HG02852 (cell line): ENCODE measurements at regions not wholly inside any gene's neighbourhood (a gene's known extent, or its start where the extent isn't known, plus 50 kb on each side); places are given as distances from the start of the nearest gene placed in this dataset.

ENCODE experiments used
- ATAC-seq: cut with Tn5 transposase; IDR thresholded peaks from one replicate; pipeline ENCODE4 v1.9.1; 2021; ENCODE audit warnings: mild to moderate bottlenecking, moderate library complexity; ENCODE audit not compliant: unreplicated experiment

DNA sequence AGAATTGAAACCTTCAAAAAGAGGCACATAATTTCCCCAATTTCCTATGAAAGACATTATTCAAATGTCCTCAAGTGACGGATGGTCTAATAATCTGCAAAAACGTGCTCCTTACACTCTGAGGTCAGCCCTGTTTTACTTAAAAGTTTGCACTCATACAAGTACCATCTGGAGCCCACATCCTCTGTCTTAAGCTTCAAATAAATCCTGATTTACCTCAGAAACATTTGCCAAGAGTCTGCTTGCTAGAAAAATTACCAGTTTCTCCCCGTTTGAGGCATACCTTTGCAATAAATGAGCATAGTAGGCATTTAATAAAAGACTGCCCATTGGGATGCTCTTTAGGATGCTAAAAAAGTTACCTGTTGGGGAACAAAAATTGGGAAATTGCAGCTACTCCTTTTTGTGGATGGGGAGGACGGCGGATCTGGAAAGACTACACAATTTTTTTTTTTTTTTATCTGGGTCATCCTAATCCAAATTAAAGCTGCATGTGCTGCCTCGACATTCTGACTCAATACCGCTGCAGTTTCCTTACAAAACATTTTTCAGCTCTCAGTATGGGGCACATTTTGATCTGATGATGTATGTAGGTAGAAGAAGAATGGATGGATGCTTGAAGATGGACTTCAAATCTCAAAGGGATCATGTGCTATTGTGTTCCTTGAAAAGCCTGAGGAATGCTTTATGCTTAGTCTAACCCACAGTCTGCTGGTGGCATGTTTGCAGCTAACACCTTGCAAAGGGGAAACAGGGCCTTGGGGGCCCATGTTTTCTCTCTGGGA is 233.7 kb upstream of the ADAMTS9 start:
- ATAC-seq = no peak

DNA sequence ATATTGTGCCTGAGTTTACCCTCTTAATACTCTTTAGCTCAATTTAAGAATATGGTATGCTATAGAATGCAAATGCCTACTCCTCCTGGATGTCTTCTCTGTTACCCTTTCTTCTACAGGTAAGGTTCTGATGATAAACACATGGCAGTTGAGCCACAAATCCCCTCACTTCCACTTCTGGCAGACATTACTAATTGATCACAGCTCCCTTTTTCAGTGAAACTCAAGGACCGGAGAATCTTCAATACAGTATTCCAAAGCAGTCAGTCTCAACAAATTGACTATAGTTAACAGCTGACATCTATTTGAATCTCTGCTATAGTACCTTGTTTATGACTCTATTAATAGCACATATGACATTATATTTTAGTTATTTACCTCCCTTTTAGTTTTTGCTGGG is 232.1 kb upstream of the ADAMTS9 start:
- no peak for ATAC-seq

DNA sequence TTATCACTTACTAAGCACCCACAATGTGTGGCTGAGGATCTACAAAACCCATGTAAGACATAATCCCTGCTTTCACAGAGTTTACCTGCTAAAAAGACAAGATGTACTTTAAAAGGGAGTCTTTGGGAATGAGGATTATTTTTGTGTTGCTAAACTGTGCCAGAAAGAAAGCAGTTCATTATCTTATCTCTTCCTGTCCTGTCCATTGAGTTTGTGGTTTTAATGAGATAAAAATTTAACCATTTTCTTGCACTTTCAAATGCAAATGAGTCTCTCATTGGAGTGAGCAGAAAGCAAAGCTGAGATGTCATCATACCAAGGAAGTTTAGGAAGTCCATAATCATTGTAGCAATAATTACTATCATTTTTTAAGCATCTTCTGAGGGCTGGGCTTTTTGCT is 231.2 kb upstream of the ADAMTS9 start:
- ATAC-seq = no peak

DNA sequence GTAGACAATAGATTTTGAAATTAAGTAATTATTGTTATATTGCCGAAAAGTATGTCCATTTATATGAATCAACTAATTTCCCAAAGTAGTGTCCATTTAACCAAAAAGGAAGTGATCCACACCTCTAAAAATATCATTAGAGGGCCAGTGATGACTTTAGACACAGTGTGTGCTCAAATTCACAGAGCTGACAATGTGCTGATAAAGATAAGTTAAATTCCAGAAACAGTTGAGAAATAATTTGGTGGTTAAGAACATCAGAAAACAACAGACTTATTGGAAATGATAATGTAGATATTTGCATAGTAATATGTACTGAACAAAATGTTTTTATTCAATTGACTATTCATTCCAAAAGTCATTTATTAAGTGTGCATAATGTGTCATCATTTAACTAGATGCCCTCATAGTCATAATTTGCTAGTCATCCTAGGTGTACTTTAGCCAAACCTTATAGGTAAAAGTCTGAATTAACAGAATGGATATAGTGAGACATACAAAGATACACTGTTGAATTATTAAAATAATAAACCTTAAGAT is 230.2 kb upstream of the ADAMTS9 start:
- no peak for ATAC-seq

DNA sequence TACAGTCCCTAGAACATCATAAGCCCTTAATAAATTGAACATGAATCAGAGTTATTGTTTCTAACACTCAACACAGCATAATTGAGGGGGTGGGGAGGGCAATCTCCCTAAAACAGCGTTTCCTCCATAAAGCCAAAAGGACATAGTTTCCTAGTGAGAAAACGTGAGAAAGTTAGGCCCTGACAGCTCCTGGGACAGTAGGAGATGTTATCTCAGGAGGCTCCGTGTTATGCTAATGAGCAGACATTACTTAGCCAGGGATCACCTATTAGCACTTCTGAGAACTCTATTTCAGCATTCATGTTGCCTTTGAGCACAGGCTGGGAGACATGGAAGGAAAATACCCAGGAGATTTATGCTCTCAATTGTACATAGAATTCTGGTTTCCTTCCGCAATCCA is 229.1 kb upstream of the ADAMTS9 start:
- no peak for ATAC-seq

DNA sequence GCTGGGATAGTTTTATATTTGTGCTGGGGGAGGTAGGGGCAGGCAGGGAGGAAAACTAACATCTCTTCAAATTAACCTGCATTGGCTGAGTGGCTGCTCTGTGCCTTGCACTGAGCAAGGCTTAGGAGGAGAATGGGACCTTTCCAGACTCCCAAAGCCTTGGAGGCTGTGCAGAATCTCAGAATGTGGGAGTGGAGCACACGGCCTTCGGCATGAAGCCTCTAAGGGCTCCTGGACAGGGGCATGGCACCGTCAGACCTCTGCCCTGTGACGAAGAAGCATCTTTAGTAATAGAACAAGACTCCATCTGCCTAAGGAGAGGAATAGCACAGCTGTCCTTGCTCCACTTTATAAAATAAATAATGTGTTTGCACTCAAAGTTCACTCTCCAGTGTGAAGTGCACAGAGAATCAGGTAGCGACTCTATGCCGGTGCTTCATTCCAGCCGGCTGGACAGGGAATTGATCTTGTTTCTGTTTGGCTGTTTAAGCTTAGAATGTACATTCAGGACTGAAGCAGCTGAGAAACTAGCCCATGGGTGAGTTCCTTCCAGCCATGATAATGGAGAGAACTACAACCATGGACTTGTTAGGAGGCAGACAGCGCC is 228.5 kb upstream of the ADAMTS9 start:
- no peak for ATAC-seq

DNA sequence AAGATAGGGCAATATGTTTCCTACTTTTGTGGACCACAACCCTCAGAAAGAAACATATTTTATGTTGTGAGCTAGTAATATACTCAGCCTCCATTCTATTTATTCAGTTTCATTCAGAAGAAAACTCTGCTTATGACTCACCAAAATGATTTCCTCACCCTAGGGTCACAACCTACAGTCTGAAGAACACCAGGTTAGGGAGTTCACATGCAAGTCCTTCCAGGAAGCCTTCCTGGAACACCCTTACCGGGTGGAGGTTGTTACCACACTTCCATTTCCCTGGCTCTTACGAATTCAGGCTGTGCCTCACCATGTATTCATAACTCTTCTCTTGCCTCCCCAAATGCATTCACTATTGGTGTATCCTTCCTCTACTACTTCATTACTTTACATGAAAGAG is 228.0 kb upstream of the ADAMTS9 start:
- no peak for ATAC-seq

DNA sequence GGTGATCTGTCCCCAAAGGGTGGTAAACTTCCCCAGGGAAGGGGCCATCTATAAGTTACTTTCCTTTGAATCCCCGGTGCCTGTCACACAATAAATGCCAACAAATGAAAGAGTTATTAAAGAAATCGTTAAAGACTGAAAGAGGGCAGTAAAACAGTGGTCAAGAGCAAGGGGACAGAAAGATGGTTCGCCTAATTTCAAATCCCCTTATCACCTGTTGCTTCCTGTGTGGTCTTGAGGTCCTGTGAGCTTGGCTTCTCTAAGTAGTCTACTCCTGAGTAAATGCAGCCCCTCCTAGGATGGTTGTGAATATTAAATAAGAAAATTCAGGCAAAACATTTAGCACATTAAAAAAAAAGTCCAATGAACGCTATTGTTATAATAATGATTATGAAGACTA is 225.7 kb upstream of the ADAMTS9 start:
- no peak for ATAC-seq

DNA sequence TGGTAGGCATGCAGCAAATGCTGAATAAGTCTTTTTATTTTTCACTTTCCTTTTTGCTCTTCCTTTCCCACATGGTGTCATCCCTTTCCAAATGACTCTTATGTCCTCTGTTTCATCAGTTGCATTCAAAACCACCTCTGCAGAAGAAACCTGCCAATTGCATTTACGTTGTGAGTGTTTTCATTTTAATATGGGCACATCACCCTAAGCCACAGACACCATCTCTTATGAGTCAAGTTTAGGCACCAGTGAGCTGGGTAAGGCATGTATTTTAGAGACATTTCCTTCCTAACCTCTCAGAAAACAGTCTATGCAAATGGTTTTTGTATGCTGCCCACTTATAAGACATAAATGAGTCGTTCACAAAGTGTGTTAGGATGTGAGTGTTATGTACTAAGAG is 223.3 kb upstream of the ADAMTS9 start:
- ATAC-seq = no peak

DNA sequence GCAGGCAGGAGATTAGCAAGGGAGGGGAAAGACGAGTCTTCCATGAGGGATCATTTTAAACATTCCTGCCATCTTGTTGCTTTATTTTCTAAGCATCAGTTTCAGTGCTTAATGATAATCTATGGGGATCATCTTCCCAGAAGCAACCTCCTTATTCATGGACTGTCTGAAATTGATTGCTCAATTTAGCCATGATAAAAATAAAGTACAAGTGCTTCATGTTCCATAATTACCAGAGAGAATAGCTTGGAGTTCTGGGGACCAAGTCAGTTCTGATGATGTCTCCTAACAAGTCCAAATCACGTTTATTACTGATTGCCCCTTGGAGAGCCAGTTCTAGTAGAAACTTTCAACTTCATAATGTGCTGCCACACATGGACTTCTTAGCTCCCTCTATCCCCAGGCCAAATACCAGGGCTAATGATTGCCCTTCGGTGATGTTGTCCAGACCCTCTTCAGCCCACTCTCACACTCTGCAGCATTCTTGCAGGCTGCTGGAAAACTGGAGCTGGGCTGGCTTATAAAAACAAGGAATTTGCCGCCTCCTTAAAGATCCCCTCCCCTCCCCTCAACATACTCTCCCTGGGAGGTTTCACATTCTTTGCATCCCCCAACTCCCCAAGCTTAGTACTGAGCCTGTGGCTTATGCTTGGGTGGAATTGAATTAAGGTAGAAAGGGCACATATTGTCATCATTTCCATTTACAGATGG is 222.1 kb upstream of the ADAMTS9 start:
- no peak for ATAC-seq

DNA sequence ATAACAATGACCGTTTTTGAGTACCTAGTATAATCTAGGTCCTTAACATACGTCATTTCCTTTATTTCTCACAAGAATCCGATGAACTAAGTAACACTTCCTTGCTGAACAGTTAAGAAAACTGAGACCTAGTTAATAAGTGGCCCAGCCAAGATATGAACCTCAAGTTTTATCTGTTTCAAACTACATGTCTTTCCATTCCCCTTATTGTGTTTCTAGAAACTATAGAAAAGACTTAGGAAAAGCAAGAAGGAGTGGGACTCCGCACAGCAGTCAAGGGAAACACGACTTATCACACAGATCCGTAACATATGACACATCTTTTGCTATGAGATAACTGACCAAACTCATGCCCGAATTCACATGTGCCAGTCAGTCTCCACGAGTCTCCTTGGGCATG is 221.2 kb upstream of the ADAMTS9 start:
- ATAC-seq = no peak

DNA sequence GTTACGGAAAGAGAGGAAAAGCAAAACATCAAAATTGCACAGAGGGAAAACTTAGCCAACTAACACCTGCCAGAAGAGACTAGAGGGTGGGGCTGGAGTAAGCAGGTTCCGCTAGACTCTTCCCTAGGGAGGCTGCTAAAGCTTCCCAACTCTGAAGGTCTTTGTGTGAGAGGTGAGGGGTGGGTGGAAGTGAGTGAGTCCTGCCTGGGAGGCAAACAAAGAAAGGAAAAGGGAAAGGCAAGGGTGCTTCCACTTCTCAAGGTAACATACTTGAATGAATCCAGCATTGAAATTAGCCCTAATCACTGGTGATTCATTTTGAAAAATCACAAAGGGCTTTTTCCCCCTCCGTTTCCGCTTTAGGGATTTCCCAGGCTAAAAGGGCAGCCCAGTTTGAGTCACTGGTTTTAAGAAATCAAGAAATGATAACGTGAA is 220.5 kb upstream of the ADAMTS9 start:
- ATAC-seq = no peak

DNA sequence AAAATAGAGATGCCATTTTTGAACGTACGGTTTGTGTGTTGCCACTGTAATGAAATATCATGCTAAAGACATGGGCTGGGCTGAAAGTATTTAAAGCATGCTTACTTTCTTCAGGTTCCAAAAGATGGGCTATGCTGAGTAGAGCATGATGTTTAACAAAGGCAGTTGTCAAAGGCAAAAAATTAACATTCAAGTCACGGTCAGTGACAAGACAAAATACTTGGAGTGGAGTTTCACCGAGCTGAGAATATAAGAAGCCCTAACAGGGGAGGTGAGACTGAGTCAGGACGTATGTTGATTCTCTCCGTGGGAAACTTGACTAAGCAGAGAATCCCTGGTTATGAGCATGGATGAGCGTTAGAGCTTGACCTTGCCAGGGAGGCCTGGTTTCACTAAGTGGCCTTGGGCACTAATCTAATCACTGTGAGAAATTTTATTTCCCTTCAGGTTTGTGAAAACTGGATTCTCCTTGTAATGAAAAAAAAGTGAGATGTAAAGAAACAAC is 218.2 kb upstream of the ADAMTS9 start:
- ATAC-seq = no peak

DNA sequence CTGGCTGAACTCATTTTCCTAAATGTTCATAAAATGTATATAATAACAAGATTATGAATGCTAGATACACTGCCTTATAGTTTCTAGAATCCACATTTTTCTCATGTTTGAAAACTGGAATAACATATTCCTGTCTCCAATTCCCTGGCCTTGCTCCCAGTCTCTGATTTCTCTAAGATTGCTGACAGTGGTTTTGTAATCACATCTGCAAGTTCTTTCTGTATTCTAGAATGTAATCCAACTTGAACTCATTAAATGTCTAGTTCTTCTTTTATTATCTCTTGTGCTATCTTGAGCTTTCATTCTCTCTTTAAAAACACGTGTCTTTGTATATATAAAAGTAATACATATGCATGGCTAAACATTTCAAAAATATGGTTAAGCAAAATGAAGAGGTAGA is 215.2 kb upstream of the ADAMTS9 start:
- no peak for ATAC-seq

DNA sequence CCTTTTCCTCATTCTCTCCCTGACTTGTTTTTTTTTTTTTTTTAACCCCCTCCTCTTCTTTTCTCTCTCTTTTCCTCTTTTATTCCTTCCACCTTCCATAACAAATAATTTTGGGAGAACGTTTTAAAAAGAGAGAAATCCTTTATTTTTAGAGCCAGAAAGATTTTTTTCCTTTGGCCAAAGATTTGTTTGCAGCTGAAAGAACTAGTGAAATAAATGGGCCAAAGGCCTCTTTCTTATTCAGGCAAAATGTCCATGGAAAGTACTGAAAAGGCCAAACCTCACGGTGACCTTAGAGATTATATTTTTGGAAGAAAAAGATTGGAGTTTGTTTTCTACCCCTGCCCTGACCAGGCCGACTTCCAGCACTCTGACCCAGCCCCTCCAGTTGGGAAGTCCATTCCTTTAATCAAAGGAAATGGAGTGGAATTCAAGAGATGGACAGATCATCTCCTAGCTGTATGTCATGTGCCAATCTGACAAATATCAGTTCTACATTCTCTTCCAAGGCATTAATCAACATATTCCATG is 214.3 kb upstream of the ADAMTS9 start:
- ATAC-seq = no peak

DNA sequence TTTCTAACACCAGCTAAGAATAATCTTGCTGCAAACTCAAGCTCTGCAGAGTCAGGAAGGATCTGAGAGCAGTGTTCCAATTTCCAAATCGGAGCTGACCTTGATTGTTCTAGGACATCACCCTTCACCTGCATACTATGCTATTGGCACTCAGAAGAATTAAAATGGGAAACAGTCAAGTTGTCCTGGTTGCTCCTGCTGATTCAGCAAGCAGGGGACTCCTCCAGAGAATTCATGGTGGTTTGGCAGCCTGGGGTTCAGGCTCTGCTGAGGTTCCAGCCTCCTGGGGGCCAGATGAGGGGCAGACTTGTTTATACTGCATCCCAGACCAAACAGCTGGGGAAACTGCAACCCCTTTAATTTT is 213.7 kb upstream of the ADAMTS9 start:
- no peak for ATAC-seq

DNA sequence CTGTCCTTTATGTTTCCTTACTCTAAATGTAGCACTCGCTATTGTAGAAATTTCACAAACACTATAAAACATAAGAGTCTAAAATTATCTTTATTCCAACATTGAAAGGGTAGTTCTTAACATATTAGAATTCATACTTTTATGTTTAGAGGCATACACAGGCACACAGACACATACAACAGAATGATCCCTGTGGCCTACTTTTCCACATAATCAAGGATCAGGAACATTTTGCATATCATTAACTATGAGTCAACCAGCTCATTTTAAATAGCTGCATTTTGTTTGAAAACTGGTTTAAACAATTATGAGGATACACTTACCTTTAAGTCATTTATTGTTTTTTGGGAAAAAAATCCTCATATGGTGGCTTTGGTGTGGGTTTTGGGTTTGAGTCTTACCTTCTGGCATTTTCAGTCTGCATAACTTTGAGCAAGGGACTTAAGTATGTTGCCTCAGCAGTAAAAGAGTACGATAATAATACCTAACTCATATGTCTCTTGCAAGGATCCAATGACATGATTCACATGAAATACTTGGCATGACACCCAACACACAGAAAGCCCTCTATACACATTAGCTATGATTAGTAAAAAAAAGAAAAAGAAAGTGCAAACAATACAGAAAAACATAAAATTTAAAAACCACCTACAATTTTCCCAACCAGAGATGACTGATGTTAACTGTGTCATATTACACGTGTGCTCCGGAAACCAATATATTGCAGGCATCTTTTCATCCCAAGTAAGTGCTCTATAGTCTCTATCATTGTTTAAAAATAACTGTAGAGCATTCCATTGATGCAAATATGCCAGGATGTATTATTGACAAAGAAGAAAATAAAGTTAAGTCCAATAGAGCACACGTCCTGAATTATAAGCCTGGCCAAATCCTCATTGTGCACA is 213.1 kb upstream of the ADAMTS9 start:
- no peak for ATAC-seq

DNA sequence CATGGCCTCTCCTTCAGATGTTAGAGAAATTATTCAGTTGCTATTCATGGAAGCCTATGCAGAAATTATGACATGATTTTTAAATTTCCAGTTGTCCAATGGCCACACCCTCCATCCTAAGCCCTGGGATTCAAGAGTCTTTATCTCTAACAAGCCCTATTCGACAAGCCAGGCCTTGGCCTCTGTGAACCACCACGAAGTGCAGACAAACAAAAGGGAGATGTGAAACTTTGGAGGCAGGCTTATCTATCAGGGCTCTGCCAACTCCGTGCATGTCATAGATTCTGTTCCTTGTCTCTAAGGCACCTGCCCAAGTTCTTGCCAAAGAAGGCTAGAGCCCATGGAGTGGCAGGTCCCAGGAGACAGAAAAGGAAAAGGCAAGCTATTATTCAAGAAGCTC is 212.4 kb upstream of the ADAMTS9 start:
- no peak for ATAC-seq

DNA sequence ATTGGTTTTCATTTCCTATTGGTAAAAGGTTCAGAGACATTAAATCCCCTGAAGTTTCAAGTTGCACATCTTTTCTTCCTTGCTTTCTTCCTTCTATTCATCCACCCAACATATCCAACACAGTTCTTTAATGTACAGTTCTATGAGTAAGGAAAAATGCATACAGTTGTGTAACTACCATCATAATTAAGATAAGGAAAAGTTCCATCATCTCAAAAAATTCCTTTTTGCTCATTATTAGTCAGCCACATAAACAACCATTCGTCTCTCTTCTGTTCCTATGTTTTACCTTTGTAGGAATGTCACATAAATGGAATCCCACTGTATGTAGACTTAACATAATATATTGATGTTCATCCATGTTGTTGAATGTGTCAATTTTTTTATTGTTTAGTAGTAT is 211.1 kb upstream of the ADAMTS9 start:
- no peak for ATAC-seq
